ENCODE measurements at regions not wholly inside any gene's neighbourhood (a gene's known extent, or its start where the extent isn't known, plus 50 kb on each side); places are given as distances from the start of the nearest gene placed in this dataset.

DNA sequence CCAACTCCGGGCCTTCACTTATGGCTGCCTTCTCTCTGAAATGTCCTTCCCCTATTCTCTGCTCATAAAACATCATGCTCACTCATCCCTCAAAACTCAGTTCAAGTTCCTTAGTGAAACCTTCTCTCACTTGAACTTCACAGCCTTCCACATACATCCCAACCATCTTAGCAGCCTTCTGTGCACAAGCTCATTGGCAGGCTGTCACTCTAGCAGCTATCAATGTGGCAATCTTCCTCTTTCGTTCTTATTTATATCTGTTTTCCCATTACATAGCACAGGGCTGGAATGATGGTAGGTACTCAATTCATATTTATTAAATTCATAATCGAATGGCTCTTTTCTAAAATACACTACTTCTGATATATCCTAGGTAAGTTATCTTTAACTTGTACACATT, 66.4 kb upstream of the MCTP2 start (continued):
- TF ChIP-seq TAF1 (IDR thresholded peaks at IDR 0.05; ENCODE audit: low read depth, low read length) = no peak

Data from H1 (cell line).